ENCODE measurements at regions not wholly inside any gene's neighbourhood (a gene's known extent, or its start where the extent isn't known, plus 50 kb on each side); places are given as distances from the start of the nearest gene placed in this dataset.

- TF ChIP-seq, protein P1, sequence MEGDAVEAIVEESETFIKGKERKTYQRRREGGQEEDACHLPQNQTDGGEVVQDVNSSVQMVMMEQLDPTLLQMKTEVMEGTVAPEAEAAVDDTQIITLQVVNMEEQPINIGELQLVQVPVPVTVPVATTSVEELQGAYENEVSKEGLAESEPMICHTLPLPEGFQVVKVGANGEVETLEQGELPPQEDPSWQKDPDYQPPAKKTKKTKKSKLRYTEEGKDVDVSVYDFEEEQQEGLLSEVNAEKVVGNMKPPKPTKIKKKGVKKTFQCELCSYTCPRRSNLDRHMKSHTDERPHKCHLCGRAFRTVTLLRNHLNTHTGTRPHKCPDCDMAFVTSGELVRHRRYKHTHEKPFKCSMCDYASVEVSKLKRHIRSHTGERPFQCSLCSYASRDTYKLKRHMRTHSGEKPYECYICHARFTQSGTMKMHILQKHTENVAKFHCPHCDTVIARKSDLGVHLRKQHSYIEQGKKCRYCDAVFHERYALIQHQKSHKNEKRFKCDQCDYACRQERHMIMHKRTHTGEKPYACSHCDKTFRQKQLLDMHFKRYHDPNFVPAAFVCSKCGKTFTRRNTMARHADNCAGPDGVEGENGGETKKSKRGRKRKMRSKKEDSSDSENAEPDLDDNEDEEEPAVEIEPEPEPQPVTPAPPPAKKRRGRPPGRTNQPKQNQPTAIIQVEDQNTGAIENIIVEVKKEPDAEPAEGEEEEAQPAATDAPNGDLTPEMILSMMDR (IDR thresholded peaks at IDR 0.05; ENCODE audit: low read depth, low read length), result no peak
- no peak overlapping the region for H3K4me3 ChIP-seq (ENCODE audit: low read depth, low read length)
These were observed 157.5 kb upstream of the PHYHIPL start for GRCh38 chr10:59018977-59019376.

GRCh38 chr10:59019603-59020002 lies 156.8 kb upstream of the PHYHIPL start:
- TF ChIP-seq, protein P1 (IDR thresholded peaks at IDR 0.05; ENCODE audit: low read depth, low read length), result no peak
- H3K4me3 ChIP-seq (ENCODE audit: low read depth, low read length), result no peak overlapping the region

GRCh38 chr10:59020502-59020901 lies 155.9 kb upstream of the PHYHIPL start:
- no peak overlapping the region for H3K4me3 ChIP-seq (ENCODE audit: low read depth, low read length)
- TF ChIP-seq, protein P1 (IDR thresholded peaks at IDR 0.05; ENCODE audit: low read depth, low read length), result no peak

GRCh38 chr10:59025981-59026765 lies 150.3 kb upstream of the PHYHIPL start:
- TF ChIP-seq, protein P1 (IDR thresholded peaks at IDR 0.05; ENCODE audit: low read depth, low read length), result no peak

GRCh38 chr10:59027975-59028655 lies 148.3 kb upstream of the PHYHIPL start:
- H3K4me3 ChIP-seq (ENCODE audit: low read depth, low read length), result no peak overlapping the region
- TF ChIP-seq, protein P1 (IDR thresholded peaks at IDR 0.05; ENCODE audit: low read depth, low read length), result no peak

More at GRCh38 chr10:59025981-59026765, 150.3 kb upstream of the PHYHIPL start:
- H3K4me3 ChIP-seq (ENCODE audit: low read depth, low read length), result no peak overlapping the region

DNA sequence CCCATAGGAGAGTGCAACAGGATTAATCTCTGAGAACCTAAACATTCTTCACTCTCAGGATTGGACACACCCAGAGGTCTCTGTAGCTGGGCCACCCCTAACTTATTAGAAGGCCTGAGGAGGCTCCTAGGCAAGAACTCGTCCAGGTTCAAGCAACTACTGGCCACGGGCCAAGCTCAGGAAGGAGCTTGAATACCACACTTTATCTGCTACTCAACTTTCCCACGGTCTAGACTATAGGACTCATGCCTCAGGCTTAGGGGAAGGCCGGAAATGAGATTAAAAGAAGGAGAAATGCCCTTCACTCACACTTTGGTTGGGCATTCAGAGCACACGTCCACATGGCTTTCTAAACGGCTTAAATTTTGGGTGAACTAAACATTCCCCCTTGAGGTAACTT lies 142.8 kb upstream of the PHYHIPL start:
- TF ChIP-seq, protein P1 (IDR thresholded peaks at IDR 0.05; ENCODE audit: low read depth, low read length), result no peak
- H3K4me3 ChIP-seq (ENCODE audit: low read depth, low read length), result no peak overlapping the region

Data from WI38 (cell line).